ENCODE measurements at regions not wholly inside any gene's neighbourhood (a gene's known extent, or its start where the extent isn't known, plus 50 kb on each side); places are given as distances from the start of the nearest gene placed in this dataset.

- Histone ChIP-seq H3K27ac (ENCODE audit: low read depth, low read length) (no peak overlapping the region), H3K4me3 (ENCODE audit: low read depth, low read length) (no peak overlapping the region), H3K9me3 (ENCODE audit: control insufficient read depth, insufficient read depth, low read length) (no peaks in the 10 kb centered on the region), H3K27me3 (ENCODE audit: control insufficient read depth, insufficient read depth, low read length) (no peaks in the 10 kb centered on the region)
- no peak for TF ChIP-seq CTCF (IDR thresholded peaks at IDR 0.05; ENCODE audit: low read depth, low read length)
- CTCF ChIA-PET = interaction anchor here (1.6 to 1.7 kb wide), 2 partner anchors 16 to 560 kb away, joined by 4 to 5 read pairs; no protein-coding TSS in a partner anchor
- no peak for DNase-seq (ENCODE audit: low read depth, low spot score)
- POLR2A ChIA-PET = no interaction called here
These were observed 322.5 kb downstream of the PMP22 start for GRCh38 chr17:14942526-14943190.

DNA sequence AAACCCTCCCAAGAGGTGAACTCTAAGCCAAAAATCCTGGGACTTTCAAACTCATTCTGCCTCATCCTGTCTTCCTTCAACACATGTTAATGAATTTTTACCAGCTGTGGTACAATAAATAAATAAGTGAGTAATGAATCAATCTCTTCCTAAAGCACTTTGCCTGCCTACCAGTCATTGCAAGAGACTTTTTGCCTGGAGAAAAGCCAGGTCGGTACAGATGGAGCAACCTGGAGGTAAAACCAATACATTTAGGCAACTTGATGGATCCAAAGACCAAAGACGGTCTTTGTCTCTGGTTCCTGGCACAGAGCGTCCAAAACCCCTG is 324.2 kb downstream of the PMP22 start:
- TF ChIP-seq CTCF (IDR thresholded peaks at IDR 0.05; ENCODE audit: low read depth, low read length) = no peak
- Histone ChIP-seq H3K27ac (ENCODE audit: low read depth, low read length) (no peak overlapping the region), H3K4me3 (ENCODE audit: low read depth, low read length) (no peak overlapping the region), H3K9me3 (ENCODE audit: control insufficient read depth, insufficient read depth, low read length) (no peaks in the 10 kb centered on the region), H3K27me3 (ENCODE audit: control insufficient read depth, insufficient read depth, low read length) (peaks cover 5% of the 10 kb centered on the region)
- DNase-seq (ENCODE audit: low read depth, low spot score) = no peak
- CTCF ChIA-PET = interaction anchor here (1.0 to 5.3 kb wide), 3 partner anchors 14 to 562 kb away, joined by 3 to 37 read pairs (median 4); no protein-coding TSS in a partner anchor
- POLR2A ChIA-PET = no interaction called here

GRCh38 chr17:14940108-14940937 is 324.8 kb downstream of the PMP22 start:
- Histone ChIP-seq H3K4me3 (ENCODE audit: low read depth, low read length) (no peak overlapping the region), H3K27me3 (ENCODE audit: control insufficient read depth, insufficient read depth, low read length) (peaks cover 7% of the 10 kb centered on the region), H3K27ac (ENCODE audit: low read depth, low read length) (no peak overlapping the region), H3K9me3 (ENCODE audit: control insufficient read depth, insufficient read depth, low read length) (no peaks in the 10 kb centered on the region)
- no peak for DNase-seq (ENCODE audit: low read depth, low spot score)
- TF ChIP-seq CTCF (IDR thresholded peaks at IDR 0.05; ENCODE audit: low read depth, low read length) = no peak
- ChIA-PET POLR2A (no interaction called here), CTCF (interaction anchor here (1.7 to 5.3 kb wide), 2 partner anchors 14 to 563 kb away, joined by 4 to 37 read pairs; no protein-coding TSS in a partner anchor)

GRCh38 chr17:14935845-14936485 is 329.2 kb downstream of the PMP22 start:
- H3K27ac ChIP-seq (ENCODE audit: low read depth, low read length) = no peak overlapping the region
- ChIA-PET CTCF (interaction anchor here (5.3 kb wide), 1 partner anchor 9 kb away, joined by 37 read pairs; no protein-coding TSS in a partner anchor), POLR2A (no interaction called here)
- no peak overlapping the region for H3K4me3 ChIP-seq (ENCODE audit: low read depth, low read length)
- no peaks in the 10 kb centered on the region for H3K9me3 ChIP-seq (ENCODE audit: control insufficient read depth, insufficient read depth, low read length)
- no peak for TF ChIP-seq CTCF (IDR thresholded peaks at IDR 0.05; ENCODE audit: low read depth, low read length)
- no peak for DNase-seq (ENCODE audit: low read depth, low spot score)
- peaks cover 11% of the 10 kb centered on the region for H3K27me3 ChIP-seq (ENCODE audit: control insufficient read depth, insufficient read depth, low read length)
